ENCODE measurements at regions not wholly inside any gene's neighbourhood (a gene's known extent, or its start where the extent isn't known, plus 50 kb on each side); places are given as distances from the start of the nearest gene placed in this dataset.
"Not testable (repeated sequence)": the region's sequence is repeated elsewhere in the genome, so short reads cannot be mapped to it uniquely, and the experiment has no call there.

DNA sequence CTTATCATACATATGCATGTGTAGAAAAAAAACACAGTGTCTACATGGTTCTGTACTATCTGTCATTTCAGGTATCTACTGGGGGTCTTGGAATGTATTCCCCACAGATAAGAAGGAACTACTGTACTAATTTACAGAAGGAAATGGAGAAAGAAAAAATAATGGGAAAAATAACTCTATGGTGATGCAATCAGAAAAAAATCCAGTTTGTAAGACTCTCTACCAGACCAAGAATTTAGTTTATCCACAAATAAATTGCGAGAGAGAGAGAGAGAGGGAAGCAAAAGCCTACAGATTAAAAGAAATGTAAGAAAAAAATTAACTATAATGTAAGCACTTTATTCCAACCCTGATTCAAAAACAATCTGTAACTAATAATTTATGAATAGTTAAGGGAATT is 708.6 kb upstream of the ZNF608 start:
- Histone ChIP-seq H3K4me1 (ENCODE audit: control insufficient read depth in 1 of 2, insufficient read depth in 2 of 2, low read length in 2 of 2) (no peaks in the 10 kb centered on the region), H3K4me3 (ENCODE audit: low read length in 2 of 2) (no peak overlapping the region), H3K36me3 (ENCODE audit: control insufficient read depth in 1 of 2, insufficient read depth in 2 of 2, low read length in 1 of 2) (no peaks in the 10 kb centered on the region), H3K9me3 (ENCODE audit: control insufficient read depth, low read length) (no peaks in the 10 kb centered on the region), H3K27ac (ENCODE audit: low read depth in 1 of 2, low read length in 2 of 2) (no peak overlapping the region), H3K27me3 (ENCODE audit: control insufficient read depth in 1 of 2, insufficient read depth in 2 of 2, low read length in 1 of 2) (no peaks in the 10 kb centered on the region)
- ATAC-seq (ENCODE audit: low FRiP score) (no peak), DNase-seq (no peak)
- 26 to 33% methylated on average over 1 of the region's 1 CpG for WGBS, 2 donors
- intact Hi-C loops (cut with DNase I), result no loop called here

DNA sequence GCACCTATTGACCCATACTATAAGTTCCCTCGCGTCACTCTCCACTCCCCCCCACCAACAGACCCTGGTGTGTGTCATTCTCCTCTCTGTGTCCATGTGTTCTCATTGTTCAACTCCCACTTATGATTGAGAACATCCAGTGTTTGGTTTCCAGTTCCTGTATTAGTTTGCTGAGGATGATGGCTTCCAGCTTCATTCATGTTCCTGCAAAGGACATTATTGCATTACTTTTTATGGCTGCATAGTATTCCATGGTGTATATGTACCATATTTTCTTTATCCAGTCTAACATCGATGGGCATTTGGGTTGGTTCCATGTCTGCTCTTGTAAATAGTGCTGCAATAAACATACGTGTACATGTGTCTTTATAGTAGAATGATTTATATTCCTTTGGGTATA is 709.6 kb upstream of the ZNF608 start:
- DNase-seq; intact Hi-C loops (cut with DNase I); H3K4me1 ChIP-seq (ENCODE audit: control insufficient read depth in 1 of 2, insufficient read depth in 2 of 2, low read length in 2 of 2); ATAC-seq (ENCODE audit: low FRiP score); H3K36me3 ChIP-seq (ENCODE audit: control insufficient read depth in 1 of 2, insufficient read depth in 2 of 2, low read length in 1 of 2); H3K27me3 ChIP-seq (ENCODE audit: control insufficient read depth in 1 of 2, insufficient read depth in 2 of 2, low read length in 1 of 2); H3K9me3 ChIP-seq (ENCODE audit: control insufficient read depth, low read length); H3K4me3 ChIP-seq (ENCODE audit: low read length in 2 of 2); H3K27ac ChIP-seq (ENCODE audit: low read depth in 1 of 2, low read length in 2 of 2): not testable (repeated sequence)
- 58 to 70% methylated on average over 4 of the region's 4 CpGs for WGBS, 2 donors

DNA sequence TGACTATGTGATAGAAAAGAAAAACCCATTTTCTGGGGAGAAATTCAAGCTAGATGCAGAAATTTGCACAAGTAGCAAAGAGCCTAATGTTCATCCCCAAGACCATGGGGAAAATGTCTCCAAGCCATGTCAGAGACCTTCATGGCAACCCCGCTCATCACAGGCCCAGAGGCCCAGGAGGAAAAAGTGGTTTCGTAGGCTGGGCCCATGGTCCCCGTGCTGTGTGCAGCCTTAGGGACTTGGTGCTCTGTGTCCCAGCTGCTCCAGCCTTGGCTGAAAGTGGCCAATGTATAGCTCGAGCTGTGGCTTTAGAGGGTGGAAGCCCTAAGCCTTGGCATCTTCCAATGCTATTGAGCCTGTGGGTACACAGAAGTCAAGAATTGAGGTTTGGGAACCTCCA is 711.2 kb upstream of the ZNF608 start:
- no peak for ATAC-seq (ENCODE audit: low FRiP score)
- H3K27ac ChIP-seq (ENCODE audit: low read depth in 1 of 2, low read length in 2 of 2), result no peak overlapping the region
- no peaks in the 10 kb centered on the region for H3K9me3 ChIP-seq (ENCODE audit: control insufficient read depth, low read length)
- DNase-seq, result no peak
- no peaks in the 10 kb centered on the region for H3K36me3 ChIP-seq (ENCODE audit: control insufficient read depth in 1 of 2, insufficient read depth in 2 of 2, low read length in 1 of 2)
- no peak overlapping the region for H3K4me3 ChIP-seq (ENCODE audit: low read length in 2 of 2)
- no peaks in the 10 kb centered on the region for H3K4me1 ChIP-seq (ENCODE audit: control insufficient read depth in 1 of 2, insufficient read depth in 2 of 2, low read length in 2 of 2)
- peaks cover 0 to 1% of the 10 kb centered on the region in 2 donors for H3K27me3 ChIP-seq (ENCODE audit: control insufficient read depth in 1 of 2, insufficient read depth in 2 of 2, low read length in 1 of 2)
- WGBS, 2 donors, result 85 to 96% methylated on average over 4 of the region's 4 CpGs
- intact Hi-C loops (cut with DNase I), result no loop called here

GRCh38 chr5:125458949-125459348 is 712.5 kb upstream of the ZNF608 start:
- intact Hi-C loops (cut with DNase I); H3K36me3 ChIP-seq (ENCODE audit: control insufficient read depth in 1 of 2, insufficient read depth in 2 of 2, low read length in 1 of 2); H3K4me1 ChIP-seq (ENCODE audit: control insufficient read depth in 1 of 2, insufficient read depth in 2 of 2, low read length in 2 of 2); DNase-seq; ATAC-seq (ENCODE audit: low FRiP score); H3K4me3 ChIP-seq (ENCODE audit: low read length in 2 of 2); H3K27me3 ChIP-seq (ENCODE audit: control insufficient read depth in 1 of 2, insufficient read depth in 2 of 2, low read length in 1 of 2); H3K9me3 ChIP-seq (ENCODE audit: control insufficient read depth, low read length); H3K27ac ChIP-seq (ENCODE audit: low read depth in 1 of 2, low read length in 2 of 2): not testable (repeated sequence)
- WGBS, 2 donors, result 72 to 81% methylated on average over 2 of the region's 2 CpGs

GRCh38 chr5:125461641-125462072 is 715.2 kb upstream of the ZNF608 start:
- H3K4me1 ChIP-seq (ENCODE audit: control insufficient read depth in 1 of 2, insufficient read depth in 2 of 2, low read length in 2 of 2), result no peaks in the 10 kb centered on the region
- ATAC-seq (ENCODE audit: low FRiP score), result no peak
- DNase-seq, result no peak
- H3K9me3 ChIP-seq (ENCODE audit: control insufficient read depth, low read length), result no peaks in the 10 kb centered on the region
- intact Hi-C loops (cut with DNase I), result no loop called here
- H3K4me3 ChIP-seq (ENCODE audit: low read length in 2 of 2), result no peak overlapping the region
- peaks cover 0 to 1% of the 10 kb centered on the region in 2 donors for H3K27me3 ChIP-seq (ENCODE audit: control insufficient read depth in 1 of 2, insufficient read depth in 2 of 2, low read length in 1 of 2)
- H3K36me3 ChIP-seq (ENCODE audit: control insufficient read depth in 1 of 2, insufficient read depth in 2 of 2, low read length in 1 of 2), result no peaks in the 10 kb centered on the region
- WGBS, 2 donors, result 85 to 88% methylated on average over 5 of the region's 5 CpGs
- no peak overlapping the region for H3K27ac ChIP-seq (ENCODE audit: low read depth in 1 of 2, low read length in 2 of 2)

DNA sequence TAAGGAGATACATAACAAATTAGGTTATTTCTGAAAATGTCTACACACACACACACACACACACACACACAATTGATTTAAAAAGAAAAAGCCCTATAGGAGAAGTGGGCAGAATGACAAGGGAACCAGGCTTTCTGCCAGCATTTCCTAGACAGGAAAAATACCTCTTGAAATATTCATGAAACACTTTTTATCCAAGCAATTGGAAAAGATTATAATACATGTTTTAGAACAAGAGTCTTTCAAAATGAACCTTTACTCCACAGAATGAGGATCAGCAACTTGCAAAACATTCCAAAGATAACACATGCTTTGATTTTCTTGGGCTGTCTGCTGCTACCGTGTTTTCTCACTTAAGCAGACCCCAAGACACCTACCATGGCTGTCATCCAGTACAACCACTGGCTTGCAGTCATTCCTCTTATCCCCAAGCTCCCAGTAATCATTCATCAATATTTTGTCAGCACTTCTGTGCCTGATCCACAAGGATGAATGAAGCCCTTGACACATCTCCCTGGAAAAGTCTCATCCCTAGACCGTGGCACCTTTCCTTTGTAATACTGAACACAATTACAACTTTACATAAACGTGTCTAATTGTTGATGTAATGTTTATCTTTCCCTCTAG is 717.1 kb upstream of the ZNF608 start:
- intact Hi-C loops (cut with DNase I), result no loop called here
- H3K27ac ChIP-seq (ENCODE audit: low read depth in 1 of 2, low read length in 2 of 2), result no peak overlapping the region
- DNase-seq (no peak), ATAC-seq (ENCODE audit: low FRiP score) (no peak)
- WGBS, 2 donors, result 43 to 57% methylated on average over 3 of the region's 3 CpGs
- no peaks in the 10 kb centered on the region for H3K9me3 ChIP-seq (ENCODE audit: control insufficient read depth, low read length)
- peaks cover 0 to 1% of the 10 kb centered on the region in 2 donors for H3K27me3 ChIP-seq (ENCODE audit: control insufficient read depth in 1 of 2, insufficient read depth in 2 of 2, low read length in 1 of 2)
- H3K36me3 ChIP-seq (ENCODE audit: control insufficient read depth in 1 of 2, insufficient read depth in 2 of 2, low read length in 1 of 2), result no peaks in the 10 kb centered on the region
- H3K4me3 ChIP-seq (ENCODE audit: low read length in 2 of 2), result no peak overlapping the region
- no peaks in the 10 kb centered on the region for H3K4me1 ChIP-seq (ENCODE audit: control insufficient read depth in 1 of 2, insufficient read depth in 2 of 2, low read length in 2 of 2)

GRCh38 chr5:125464847-125465432 is 718.5 kb upstream of the ZNF608 start:
- DNase-seq, result no peak
- no peak overlapping the region for H3K27ac ChIP-seq (ENCODE audit: low read depth in 1 of 2, low read length in 2 of 2)
- no peak overlapping the region for H3K4me3 ChIP-seq (ENCODE audit: low read length in 2 of 2)
- peaks cover 0 to 1% of the 10 kb centered on the region in 2 donors for H3K27me3 ChIP-seq (ENCODE audit: control insufficient read depth in 1 of 2, insufficient read depth in 2 of 2, low read length in 1 of 2)
- ATAC-seq (ENCODE audit: low FRiP score), result no peak
- H3K36me3 ChIP-seq (ENCODE audit: control insufficient read depth in 1 of 2, insufficient read depth in 2 of 2, low read length in 1 of 2), result no peaks in the 10 kb centered on the region
- 87 to 89% methylated on average over 5 of the region's 5 CpGs for WGBS, 2 donors
- no peaks in the 10 kb centered on the region for H3K4me1 ChIP-seq (ENCODE audit: control insufficient read depth in 1 of 2, insufficient read depth in 2 of 2, low read length in 2 of 2)
- H3K9me3 ChIP-seq (ENCODE audit: control insufficient read depth, low read length), result no peaks in the 10 kb centered on the region
- intact Hi-C loops (cut with DNase I), result no loop called here

DNA sequence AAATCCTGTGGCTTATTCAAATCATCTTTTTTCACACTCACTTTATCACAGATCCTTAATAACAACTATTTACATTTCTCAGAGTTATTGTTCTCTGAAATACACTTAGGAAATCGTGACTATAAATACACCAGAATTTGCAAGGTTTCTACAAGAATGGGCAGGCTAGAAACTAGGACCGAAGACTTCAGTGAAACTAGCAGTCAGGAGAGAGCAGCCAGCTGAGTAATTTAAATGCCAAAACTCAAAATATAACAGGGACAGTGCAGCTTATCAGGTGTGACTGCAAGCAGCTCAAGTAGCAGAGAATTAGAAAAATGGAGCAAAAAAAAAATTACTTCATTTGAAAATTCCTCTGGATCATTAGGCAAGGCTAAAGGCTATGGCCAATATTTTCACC is 719.3 kb upstream of the ZNF608 start:
- Histone ChIP-seq H3K27me3 (ENCODE audit: control insufficient read depth in 1 of 2, insufficient read depth in 2 of 2, low read length in 1 of 2) (peaks cover 0 to under 1% of the 10 kb centered on the region in 2 donors), H3K4me3 (ENCODE audit: low read length in 2 of 2) (no peak overlapping the region), H3K36me3 (ENCODE audit: control insufficient read depth in 1 of 2, insufficient read depth in 2 of 2, low read length in 1 of 2) (no peaks in the 10 kb centered on the region), H3K9me3 (ENCODE audit: control insufficient read depth, low read length) (no peaks in the 10 kb centered on the region), H3K4me1 (ENCODE audit: control insufficient read depth in 1 of 2, insufficient read depth in 2 of 2, low read length in 2 of 2) (no peaks in the 10 kb centered on the region), H3K27ac (ENCODE audit: low read depth in 1 of 2, low read length in 2 of 2) (no peak overlapping the region)
- intact Hi-C loops (cut with DNase I), result no loop called here
- DNase-seq (no peak), ATAC-seq (ENCODE audit: low FRiP score) (no peak)
- 33 to 36% methylated on average over 2 of the region's 2 CpGs for WGBS, 2 donors

DNA sequence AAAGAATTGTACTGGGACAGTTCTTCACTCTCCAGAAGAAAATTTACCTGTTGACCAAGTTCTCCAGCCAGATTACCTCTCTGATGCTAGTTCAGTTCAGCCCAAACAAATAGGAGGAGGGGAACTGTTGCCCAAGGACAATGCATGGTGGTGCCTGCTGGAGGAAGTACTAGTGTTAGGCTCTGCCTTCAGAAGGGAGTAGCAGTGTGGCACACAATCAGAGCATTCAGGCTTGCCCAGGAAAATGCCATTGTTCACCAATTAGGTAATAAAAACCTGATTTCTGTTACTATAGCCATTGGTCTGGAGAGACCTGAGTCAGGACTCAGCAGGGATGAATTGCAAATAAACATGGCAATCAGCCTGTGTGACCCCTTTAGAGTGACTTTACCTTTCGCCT is 720.8 kb upstream of the ZNF608 start:
- ATAC-seq (ENCODE audit: low FRiP score) (no peak), DNase-seq (no peak)
- H3K27me3 ChIP-seq (ENCODE audit: control insufficient read depth in 1 of 2, insufficient read depth in 2 of 2, low read length in 1 of 2), result no peaks in the 10 kb centered on the region
- no peaks in the 10 kb centered on the region for H3K9me3 ChIP-seq (ENCODE audit: control insufficient read depth, low read length)
- no peaks in the 10 kb centered on the region for H3K4me1 ChIP-seq (ENCODE audit: control insufficient read depth in 1 of 2, insufficient read depth in 2 of 2, low read length in 2 of 2)
- intact Hi-C loops (cut with DNase I), result no loop called here
- no peak overlapping the region for H3K4me3 ChIP-seq (ENCODE audit: low read length in 2 of 2)
- H3K27ac ChIP-seq (ENCODE audit: low read depth in 1 of 2, low read length in 2 of 2), result no peak overlapping the region
- no peaks in the 10 kb centered on the region for H3K36me3 ChIP-seq (ENCODE audit: control insufficient read depth in 1 of 2, insufficient read depth in 2 of 2, low read length in 1 of 2)
- WGBS, 2 donors, result 97 to 98% methylated on average over 1 of the region's 1 CpG
